ENCODE measurements at regions not wholly inside any gene's neighbourhood (a gene's known extent, or its start where the extent isn't known, plus 50 kb on each side); places are given as distances from the start of the nearest gene placed in this dataset.

DNA sequence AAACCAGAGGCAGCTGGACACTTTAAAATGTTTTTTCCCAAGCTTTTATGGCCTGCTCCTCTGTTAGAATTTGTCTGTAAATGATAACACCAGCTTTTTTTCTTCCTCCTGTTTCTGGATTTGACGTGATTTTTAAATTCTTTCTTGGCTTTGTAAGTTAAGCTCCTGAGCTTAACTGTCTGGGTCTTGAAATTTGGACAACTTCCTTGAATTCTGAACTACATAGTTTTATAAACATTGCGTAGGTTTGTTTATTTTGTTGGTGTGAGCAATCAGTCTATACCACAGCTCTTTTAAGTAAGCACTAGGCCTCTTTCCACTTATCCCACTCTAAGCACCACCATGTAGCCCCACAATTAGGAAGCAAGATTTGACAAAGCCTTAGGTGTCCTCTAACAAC lies 144.4 kb upstream of the GUCY1A1 start:
- TF ChIP-seq, protein P1, sequence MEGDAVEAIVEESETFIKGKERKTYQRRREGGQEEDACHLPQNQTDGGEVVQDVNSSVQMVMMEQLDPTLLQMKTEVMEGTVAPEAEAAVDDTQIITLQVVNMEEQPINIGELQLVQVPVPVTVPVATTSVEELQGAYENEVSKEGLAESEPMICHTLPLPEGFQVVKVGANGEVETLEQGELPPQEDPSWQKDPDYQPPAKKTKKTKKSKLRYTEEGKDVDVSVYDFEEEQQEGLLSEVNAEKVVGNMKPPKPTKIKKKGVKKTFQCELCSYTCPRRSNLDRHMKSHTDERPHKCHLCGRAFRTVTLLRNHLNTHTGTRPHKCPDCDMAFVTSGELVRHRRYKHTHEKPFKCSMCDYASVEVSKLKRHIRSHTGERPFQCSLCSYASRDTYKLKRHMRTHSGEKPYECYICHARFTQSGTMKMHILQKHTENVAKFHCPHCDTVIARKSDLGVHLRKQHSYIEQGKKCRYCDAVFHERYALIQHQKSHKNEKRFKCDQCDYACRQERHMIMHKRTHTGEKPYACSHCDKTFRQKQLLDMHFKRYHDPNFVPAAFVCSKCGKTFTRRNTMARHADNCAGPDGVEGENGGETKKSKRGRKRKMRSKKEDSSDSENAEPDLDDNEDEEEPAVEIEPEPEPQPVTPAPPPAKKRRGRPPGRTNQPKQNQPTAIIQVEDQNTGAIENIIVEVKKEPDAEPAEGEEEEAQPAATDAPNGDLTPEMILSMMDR (IDR thresholded peaks at IDR 0.05), result no peak
- no peak for TF ChIP-seq EZH2 (IDR thresholded peaks at IDR 0.05; ENCODE audit: borderline replicate concordance, insufficient read depth, low read depth, low read length, poor library complexity, severe bottlenecking)
